ES-I3 (cell line): ENCODE measurements at regions not wholly inside any gene's neighbourhood (a gene's known extent, or its start where the extent isn't known, plus 50 kb on each side); places are given as distances from the start of the nearest gene placed in this dataset.

ENCODE experiments used
- H3K36me3 ChIP-seq: 2 replicates; pipeline ENCODE4 v1.6.1; 2013; ENCODE audit warnings: mild to moderate bottlenecking, low read length, control low read depth, moderate library complexity; ENCODE audit not compliant: insufficient read depth
- H3K4me1 ChIP-seq: 2 replicates; pipeline ENCODE4 v1.6.1; 2013; ENCODE audit warnings: mild to moderate bottlenecking, control low read depth, low read length; ENCODE audit not compliant: insufficient read depth
- H3K9ac ChIP-seq: 2 replicates; pipeline ENCODE4 v1.6.1; 2013; ENCODE audit warnings: low read depth, mild to moderate bottlenecking, low read length, moderate library complexity
- H3K9me3 ChIP-seq: 2 replicates; pipeline ENCODE4 v1.6.1; 2013; ENCODE audit warnings: mild to moderate bottlenecking, low read length, moderate library complexity; ENCODE audit not compliant: control insufficient read depth, insufficient read depth

DNA sequence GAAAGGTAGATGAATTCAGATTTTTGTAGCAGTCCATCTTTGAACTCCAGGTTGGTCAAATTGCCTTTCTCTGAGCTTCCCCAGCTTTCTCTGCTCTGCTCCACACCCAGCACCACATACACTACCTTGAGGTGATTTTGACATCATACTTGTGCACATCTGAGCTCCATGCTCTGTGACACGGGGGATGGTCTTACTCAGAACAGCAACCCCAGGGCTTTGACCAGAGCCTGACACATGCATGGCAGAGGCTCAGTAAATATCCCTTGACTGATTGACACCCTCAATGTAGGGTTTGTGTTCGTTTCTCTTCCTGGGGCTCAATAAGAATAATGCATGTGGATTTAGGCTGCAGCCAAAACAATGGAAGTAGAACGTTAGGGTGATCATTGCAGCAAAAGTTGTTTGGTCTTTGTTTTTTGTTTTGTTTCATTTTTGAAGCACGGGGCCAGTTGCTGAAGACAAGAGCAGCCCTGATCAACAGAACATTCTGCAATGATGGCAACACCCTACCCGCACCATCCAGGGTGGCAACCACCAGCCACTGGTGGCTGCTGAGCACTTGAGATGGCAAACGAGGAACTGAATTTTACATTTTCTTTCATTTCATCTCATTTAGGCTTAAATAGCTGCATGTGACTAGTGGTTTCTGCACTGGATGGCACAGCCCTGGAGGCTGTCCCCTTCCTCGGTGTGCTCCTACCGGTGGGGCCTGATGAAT lies 224.8 kb upstream of the TNRC6C start:
- Histone ChIP-seq H3K36me3 (no peaks in the 10 kb centered on the region), H3K9ac (no peak overlapping the region), H3K4me1 (peaks cover 21% of the 10 kb centered on the region; the same call in 1 of the 2 replicates), H3K9me3 (peaks cover 11% of the 10 kb centered on the region; the same call in 1 of the 2 replicates)

DNA sequence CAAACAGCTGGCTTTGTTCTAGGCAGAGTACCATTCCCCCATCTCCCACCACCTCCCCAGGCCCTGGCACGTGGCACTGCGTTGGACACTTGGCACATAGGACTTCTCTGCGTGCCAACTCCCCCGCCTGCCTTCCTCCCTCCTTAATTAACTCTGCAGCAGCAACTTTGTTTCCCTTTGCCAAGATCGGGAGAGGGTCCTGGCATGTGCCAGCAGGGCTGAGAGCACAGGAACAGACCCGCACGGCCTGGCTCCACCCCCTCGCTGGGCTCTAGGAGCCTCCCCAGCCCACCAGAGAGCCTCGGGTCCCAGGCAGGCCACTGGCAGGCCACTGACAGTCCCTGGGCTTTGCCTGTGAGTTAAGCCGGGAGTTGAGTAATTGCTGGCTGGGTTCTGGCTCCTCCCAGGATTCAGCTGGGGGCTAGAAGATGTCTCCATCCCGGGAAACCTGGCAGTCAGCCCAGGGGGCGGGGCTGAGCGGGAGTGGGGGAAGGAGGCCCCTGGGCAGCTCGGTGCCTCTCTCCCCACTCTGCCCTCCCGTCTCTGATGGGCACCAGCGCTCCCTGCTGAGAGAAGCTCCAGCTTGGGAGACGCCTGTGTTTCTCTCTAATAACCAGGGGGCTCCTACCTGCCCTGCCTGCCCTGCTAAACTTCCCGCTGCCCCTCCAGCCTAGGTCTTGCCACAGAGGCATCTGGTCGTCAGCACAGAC lies 224.0 kb upstream of the TNRC6C start:
- Histone ChIP-seq H3K4me1 (peaks cover 21% of the 10 kb centered on the region; the same call in 1 of the 2 replicates), H3K9ac (peak overlapping the region; percentile 19; the same call in 1 of the 2 replicates), H3K36me3 (no peaks in the 10 kb centered on the region), H3K9me3 (peaks cover 11% of the 10 kb centered on the region; the same call in 1 of the 2 replicates)

DNA sequence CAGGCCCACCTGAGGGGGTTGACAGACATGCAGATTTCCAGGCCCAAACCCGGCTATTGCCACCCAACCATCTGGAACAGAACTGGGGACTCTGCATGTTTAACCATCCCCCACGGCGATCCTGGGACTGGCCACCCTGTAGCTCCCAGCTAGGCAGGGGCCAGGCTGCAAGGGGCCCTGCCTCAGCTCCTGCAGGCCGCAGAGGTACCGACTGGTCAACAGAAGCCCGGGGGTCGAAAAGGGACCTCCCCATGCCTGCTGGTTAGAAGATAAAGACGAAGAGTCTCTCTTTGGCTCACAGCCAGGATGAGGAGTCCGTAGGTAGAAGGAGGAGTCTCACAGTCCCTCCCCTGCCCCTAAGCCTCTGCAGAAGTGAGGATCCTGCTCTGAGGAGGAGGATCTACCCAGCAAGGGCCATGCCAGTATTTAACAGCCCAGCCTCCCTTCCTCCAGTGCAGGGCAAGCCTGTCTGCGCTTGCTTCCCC lies 223.4 kb upstream of the TNRC6C start:
- H3K4me1 ChIP-seq, result peaks cover 21% of the 10 kb centered on the region; the same call in 1 of the 2 replicates
- H3K9me3 ChIP-seq, result peaks cover 11% of the 10 kb centered on the region; the same call in 1 of the 2 replicates
- H3K36me3 ChIP-seq, result no peaks in the 10 kb centered on the region
- H3K9ac ChIP-seq, result peak overlapping the region; percentile 19; the same call in 1 of the 2 replicates

DNA sequence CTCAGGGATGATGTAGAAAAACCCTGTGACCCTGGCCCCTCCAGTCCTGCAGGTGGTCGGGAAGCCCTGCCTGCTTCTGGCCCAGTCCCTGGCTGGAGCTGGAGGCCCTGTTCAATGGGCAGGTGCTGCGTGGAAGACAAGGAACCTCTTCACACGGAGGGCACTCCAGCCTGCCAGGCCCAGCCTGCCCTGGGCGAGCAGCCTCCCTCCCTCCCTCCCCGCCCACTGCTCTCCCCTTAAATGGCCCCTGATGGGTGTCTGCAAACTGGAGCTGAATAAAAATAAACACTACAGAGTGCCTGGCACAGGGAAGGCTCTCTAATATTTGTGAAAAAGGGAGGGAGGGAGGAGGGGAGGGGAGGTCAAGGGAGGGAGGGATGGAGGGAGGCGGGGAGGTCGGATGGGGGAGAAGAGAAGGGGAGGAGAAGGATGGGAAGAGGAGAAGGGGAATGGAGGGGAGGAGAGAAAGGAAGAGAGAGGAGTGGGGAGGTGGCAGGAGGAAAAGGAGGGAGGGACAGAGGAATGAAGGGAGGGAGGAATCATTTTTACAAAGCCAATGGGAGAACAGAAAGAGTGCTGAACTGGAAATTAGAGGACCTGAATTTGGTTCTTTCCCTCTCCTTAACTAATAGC lies 222.8 kb upstream of the TNRC6C start:
- Histone ChIP-seq H3K4me1 (peaks cover 21% of the 10 kb centered on the region; the same call in 1 of the 2 replicates), H3K36me3 (no peaks in the 10 kb centered on the region; the same call in 1 of the 2 replicates), H3K9ac (no peak overlapping the region), H3K9me3 (peaks cover 11% of the 10 kb centered on the region; the same call in 1 of the 2 replicates)

DNA sequence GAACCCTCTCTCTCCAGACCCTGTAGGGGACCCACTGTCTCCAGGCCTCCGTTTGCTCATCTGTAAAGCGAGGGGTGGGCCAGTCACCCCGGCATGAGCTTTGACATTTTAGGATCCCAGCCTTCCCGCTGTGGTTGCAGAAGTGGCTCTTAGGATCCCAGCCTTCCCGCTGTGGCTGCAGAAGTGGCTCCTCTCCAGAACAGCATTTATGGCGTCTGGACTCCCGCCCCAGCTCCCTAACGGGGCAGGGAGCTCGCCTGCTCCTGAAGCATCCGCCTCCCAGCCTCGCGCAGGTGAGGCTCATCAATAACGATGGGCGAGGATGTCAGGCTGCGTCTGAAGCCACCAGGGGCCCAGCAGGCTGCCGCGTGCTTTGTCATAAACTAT lies 222.3 kb upstream of the TNRC6C start:
- Histone ChIP-seq H3K9me3 (peaks cover 11% of the 10 kb centered on the region; the same call in 1 of the 2 replicates), H3K36me3 (no peaks in the 10 kb centered on the region; the same call in 1 of the 2 replicates), H3K4me1 (peaks cover 21% of the 10 kb centered on the region; the same call in 1 of the 2 replicates), H3K9ac (no peak overlapping the region)

DNA sequence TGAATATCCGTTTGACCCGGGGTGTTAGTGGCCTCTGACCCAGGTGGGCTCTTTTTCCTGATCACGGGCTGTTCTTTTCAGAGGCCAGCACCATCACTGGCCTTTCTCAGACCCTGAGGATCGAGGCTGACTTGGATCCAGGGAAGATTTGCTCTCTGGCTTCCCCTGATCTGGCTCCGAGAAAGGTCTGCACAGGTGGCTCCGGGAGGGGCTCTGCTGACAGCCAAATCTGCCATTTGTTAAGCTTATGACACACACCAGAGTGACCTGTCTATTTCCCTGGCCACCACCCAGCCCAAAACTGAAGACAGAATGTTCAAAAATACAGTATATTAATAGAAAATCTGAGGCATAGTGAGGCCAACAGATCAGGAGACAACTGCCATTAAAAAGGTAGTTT lies 221.8 kb upstream of the TNRC6C start:
- Histone ChIP-seq H3K4me1 (peaks cover 21% of the 10 kb centered on the region; the same call in 1 of the 2 replicates), H3K9ac (no peak overlapping the region), H3K36me3 (no peaks in the 10 kb centered on the region; the same call in 1 of the 2 replicates), H3K9me3 (peaks cover 11% of the 10 kb centered on the region; the same call in 1 of the 2 replicates)

DNA sequence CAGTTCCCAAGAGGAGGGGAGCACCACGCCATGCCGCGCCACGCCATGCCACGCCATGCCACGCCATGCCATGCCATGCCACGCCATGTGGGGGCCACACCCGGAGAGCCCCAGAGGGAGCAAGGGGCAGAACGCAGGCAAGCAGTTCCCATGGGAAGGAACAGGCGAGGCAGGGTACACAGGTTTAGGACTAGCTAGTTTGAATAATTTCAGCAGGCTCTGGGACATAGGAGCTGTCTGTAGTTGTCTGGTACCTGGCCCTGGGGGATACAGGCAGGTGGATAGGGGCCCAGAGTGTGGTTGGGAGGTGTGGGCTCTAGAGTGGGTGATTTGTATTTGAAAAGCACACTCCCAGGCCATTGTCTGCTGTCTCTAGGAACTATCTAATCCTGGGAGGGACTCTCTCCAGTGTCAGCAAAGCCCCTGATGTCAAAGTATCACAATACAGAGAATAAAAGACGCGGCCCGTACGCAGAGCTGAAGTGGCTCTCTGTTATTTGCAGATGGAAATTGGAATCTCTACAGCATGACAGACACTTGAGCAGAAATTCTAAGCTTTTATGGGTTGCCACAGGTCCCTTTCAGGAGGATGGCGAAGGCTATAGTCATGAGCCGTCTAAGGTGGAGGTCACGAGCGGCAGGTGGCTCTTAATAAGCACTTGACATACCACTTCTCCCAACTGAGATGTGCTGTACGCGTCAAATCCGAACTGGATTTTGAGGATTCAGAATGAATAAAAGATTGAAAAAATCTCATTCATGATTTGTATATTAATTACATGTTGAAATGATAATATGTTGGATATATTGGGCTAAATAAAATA lies 220.8 kb upstream of the TNRC6C start:
- Histone ChIP-seq H3K4me1 (peaks cover 21% of the 10 kb centered on the region; the same call in 1 of the 2 replicates), H3K9ac (no peak overlapping the region), H3K36me3 (no peaks in the 10 kb centered on the region; the same call in 1 of the 2 replicates), H3K9me3 (peaks cover 8% of the 10 kb centered on the region; the same call in 1 of the 2 replicates)

DNA sequence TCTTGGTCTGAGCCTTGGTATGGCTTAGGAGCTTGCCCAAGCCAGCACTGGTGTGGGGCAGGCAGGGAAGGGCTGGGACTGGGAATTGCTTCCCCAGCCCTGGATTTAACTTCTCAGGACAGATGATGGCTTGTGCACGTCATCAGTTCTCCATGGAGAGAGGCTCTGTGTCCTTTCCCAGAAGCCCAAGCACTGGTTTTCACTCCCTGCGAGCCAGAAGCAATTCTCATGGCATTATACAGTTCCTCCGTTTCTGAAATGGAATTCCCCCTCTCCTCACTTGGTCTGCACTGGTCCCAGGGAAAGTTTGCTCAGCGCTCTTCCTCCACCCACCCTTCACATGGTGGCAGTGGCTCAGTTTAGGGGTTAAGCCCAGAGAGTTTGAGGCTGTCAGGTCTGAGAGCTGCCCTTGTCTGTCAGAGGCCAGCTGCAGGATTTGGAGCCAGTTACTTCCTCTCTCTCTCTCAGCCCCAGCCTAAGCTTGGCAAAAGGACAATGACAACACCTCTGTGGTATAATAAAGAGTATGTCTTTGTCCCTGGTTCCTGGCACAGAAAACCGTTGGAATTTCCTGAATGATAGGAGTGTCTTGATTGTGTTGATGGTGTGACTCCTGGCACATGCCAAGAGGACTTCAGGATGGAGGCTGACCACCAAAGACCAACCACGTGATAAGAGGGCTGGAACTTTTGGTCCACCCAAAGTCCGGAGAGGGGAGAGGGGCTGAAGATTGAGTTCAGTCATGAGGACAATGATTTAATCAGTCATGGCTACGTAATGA lies 219.6 kb upstream of the TNRC6C start:
- no peak overlapping the region for H3K9ac ChIP-seq
- no peaks in the 10 kb centered on the region; the same call in 1 of the 2 replicates for H3K36me3 ChIP-seq
- H3K9me3 ChIP-seq, result no peaks in the 10 kb centered on the region
- H3K4me1 ChIP-seq, result peaks cover 21% of the 10 kb centered on the region; the same call in 1 of the 2 replicates

DNA sequence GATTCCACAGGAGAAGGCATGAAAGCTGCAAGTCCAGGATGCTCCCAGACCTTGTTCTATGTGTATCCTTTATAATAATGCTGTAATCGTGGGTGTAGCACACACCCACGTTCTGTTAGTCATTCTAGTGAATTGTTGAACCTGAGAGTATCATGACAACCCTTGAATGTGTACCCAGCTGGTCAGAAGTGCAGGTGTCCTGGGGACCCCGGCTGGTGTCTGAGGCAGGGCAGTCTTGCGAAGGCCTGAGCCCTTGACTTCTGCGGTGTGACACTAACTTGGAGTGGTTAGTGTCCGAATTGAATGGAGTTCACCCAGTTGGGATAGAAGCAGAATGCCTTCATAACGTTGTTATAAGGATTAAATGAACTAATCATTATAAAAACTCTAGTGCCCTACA lies 218.0 kb upstream of the TNRC6C start:
- Histone ChIP-seq H3K36me3 (no peaks in the 10 kb centered on the region; the same call in 1 of the 2 replicates), H3K9ac (no peak overlapping the region), H3K4me1 (peaks cover 9% of the 10 kb centered on the region; the same call in 1 of the 2 replicates), H3K9me3 (no peaks in the 10 kb centered on the region)

DNA sequence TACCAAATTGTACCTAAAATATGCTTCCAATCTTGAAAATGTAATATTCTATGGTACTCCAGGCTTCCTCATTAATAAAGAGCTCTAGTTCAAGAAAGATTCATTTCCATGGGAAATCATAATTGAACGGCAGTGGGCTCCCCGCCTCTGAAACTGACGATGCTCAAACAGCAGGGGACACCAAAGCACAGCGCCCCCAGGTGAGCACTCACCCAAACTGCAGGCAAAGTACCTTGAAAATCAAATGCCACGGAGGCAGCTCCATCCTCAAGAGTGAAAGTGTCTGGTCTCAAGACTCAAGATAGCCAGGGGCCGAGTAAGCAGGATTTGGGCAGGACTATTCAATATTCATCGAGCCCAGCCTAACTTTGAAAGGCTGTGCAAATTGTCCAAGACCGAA lies 217.4 kb upstream of the TNRC6C start:
- Histone ChIP-seq H3K36me3 (no peaks in the 10 kb centered on the region; the same call in 1 of the 2 replicates), H3K9me3 (no peaks in the 10 kb centered on the region), H3K9ac (no peak overlapping the region), H3K4me1 (peaks cover 7% of the 10 kb centered on the region; the same call in 1 of the 2 replicates)

DNA sequence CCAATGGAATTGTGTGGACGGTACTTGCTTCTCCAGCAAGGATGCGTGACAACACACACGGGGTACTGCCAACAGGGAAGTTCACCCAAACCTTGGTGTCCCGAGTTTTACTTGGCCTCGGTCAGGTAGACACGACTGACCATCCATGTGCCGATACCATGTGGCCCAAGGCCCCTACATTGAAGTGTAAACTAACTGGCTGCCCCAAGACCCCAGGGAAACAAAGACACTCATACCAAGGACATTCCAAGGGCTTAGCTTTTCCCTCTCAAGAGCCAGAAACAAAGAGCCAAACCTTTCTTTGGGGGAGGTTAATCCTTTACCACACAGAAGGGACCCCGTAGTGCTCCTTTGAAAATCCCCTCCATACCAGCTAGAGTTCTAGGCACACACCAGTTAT lies 215.9 kb upstream of the TNRC6C start:
- H3K36me3 ChIP-seq, result no peaks in the 10 kb centered on the region; the same call in 1 of the 2 replicates
- 0 out of 2 replicates have a peak, but pooled peaks cover 7% of the 10 kb centered on the region for H3K4me1 ChIP-seq
- H3K9ac ChIP-seq, result no peak overlapping the region
- no peaks in the 10 kb centered on the region for H3K9me3 ChIP-seq

DNA sequence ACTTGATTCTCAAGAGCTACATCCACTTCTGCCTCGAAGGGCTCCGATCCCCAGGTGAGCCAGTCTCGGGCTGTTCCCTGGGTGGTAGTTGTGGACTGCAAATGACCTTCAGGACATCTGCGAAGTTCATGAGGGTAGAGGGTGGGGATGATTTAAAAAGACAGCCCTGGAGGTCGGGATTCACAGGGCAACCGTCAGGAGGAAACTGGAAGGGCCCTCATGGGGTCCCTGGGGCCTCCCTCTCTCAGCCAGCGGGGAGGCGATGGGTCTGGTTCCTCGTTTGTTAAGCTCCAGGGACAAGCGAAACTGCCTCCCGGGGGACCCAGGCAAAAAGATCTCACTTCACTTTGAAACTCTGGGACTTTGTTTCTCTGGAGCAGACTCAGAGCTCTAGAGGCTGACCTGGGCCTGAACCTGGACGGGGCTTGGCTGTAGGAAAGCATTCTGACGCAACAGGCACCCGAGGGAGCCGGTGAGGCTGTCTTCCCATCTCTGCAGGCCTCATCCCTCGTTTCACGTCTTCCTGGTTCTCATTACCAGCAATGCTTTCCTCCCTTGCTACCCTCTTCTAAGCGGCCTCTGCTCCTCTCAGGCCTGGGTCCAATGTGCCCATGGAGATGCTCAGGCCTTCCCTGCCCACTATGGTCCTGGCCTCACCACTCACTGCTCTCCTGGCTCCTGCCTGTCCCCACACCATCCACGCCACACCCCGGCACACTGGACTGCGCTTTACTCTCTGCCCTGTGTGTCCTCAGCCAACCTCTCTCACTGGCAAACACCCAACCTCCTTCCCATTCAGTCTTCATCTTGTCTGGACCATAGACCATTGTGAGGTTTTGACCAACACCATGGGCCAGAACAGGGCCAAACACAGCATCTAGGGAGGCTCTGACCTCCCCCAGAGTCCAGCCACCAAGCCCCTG lies 214.2 kb upstream of the TNRC6C start:
- H3K9me3 ChIP-seq, result no peaks in the 10 kb centered on the region
- H3K4me1 ChIP-seq, result 0 out of 2 replicates have a peak, but pooled peaks cover 7% of the 10 kb centered on the region

More for the DNA sequence above, 214.2 kb upstream of the TNRC6C start:
- Histone ChIP-seq H3K36me3 (no peaks in the 10 kb centered on the region; the same call in 1 of the 2 replicates), H3K9ac (no peak overlapping the region)
